SH-SY5Y (cell line): ENCODE measurements at regions not wholly inside any gene's neighbourhood (a gene's known extent, or its start where the extent isn't known, plus 50 kb on each side); places are given as distances from the start of the nearest gene placed in this dataset.

ENCODE experiments used
- GATA2 ChIP-seq: IDR thresholded peaks from 2 replicates; pipeline ENCODE4 v1.6.1; 2011; ENCODE audit warnings: mild to moderate bottlenecking, low read depth, low read length
- GATA3 ChIP-seq: IDR thresholded peaks from 2 replicates; pipeline ENCODE4 v1.6.1; 2011; ENCODE audit warnings: low read depth, mild to moderate bottlenecking, low read length, moderate library complexity

DNA sequence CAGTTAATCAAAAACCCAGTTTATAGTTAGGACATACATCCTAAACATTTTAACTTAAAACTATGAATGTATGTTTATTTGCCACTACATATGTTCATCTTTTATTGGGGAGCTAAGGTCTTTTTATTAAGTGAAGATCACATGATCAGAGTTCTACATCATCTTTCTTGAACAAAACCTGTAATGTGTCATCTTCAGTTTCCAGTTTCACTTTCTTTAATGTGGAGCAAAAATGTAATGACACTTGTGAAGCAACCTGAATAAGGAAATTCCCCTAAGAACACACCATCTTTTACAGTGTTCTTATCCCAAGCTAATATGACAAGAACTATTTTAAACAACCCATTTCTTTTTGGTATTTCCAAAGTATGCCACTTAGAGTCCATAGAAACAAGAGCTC lies 166.7 kb upstream of the BET1 start:
- no peak for TF ChIP-seq GATA2
- TF ChIP-seq GATA3: no peak
